ENCODE measurements at regions not wholly inside any gene's neighbourhood (a gene's known extent, or its start where the extent isn't known, plus 50 kb on each side); places are given as distances from the start of the nearest gene placed in this dataset.

GRCh38 chr13:91277013-91277676 is 70.3 kb upstream of the MIR17HG start:
- no peak for TF ChIP-seq POLR2A (IDR thresholded peaks at IDR 0.05)
- TF ChIP-seq CTCF (IDR thresholded peaks at IDR 0.05), result no peak
- Histone ChIP-seq H3K9me3 (no peaks in the 10 kb centered on the region), H3K27me3 (no peaks in the 10 kb centered on the region), H3K36me3 (no peaks in the 10 kb centered on the region), H3K27ac (no peak overlapping the region), H3K4me1 (no peaks in the 10 kb centered on the region), H3K4me3 (no peak overlapping the region)
- ATAC-seq (no peak), DNase-seq (no peak)
- intact Hi-C loops (cut with DNase I), result no loop called here
- WGBS (ENCODE audit: insufficient coverage, low coverage, low lambda C conversion rate, missing lambda C conversion rate), result 41% methylated on average over 5 of the region's 5 CpGs

GRCh38 chr13:91278291-91278690 is 69.2 kb upstream of the MIR17HG start:
- 42% methylated on average over 3 of the region's 3 CpGs for WGBS (ENCODE audit: insufficient coverage, low coverage, low lambda C conversion rate, missing lambda C conversion rate)
- Histone ChIP-seq H3K27me3 (no peaks in the 10 kb centered on the region), H3K4me3 (no peak overlapping the region)

GRCh38 chr13:91278888-91279287 is 68.6 kb upstream of the MIR17HG start:
- no peak for DNase-seq
- ATAC-seq, result no peak
- Histone ChIP-seq H3K4me3 (no peak overlapping the region), H3K4me1 (no peaks in the 10 kb centered on the region), H3K36me3 (no peaks in the 10 kb centered on the region), H3K9me3 (no peaks in the 10 kb centered on the region), H3K27ac (no peak overlapping the region), H3K27me3 (no peaks in the 10 kb centered on the region)
- WGBS (ENCODE audit: insufficient coverage, low coverage, low lambda C conversion rate, missing lambda C conversion rate), result 33% methylated on average over 2 of the region's 2 CpGs
- no peak for TF ChIP-seq POLR2A (IDR thresholded peaks at IDR 0.05)
- TF ChIP-seq CTCF (IDR thresholded peaks at IDR 0.05), result no peak
- intact Hi-C loops (cut with DNase I), result no loop called here

More at GRCh38 chr13:91278291-91278690, 69.2 kb upstream of the MIR17HG start:
- no peak for DNase-seq
- H3K4me1 ChIP-seq, result no peaks in the 10 kb centered on the region
- no peak overlapping the region for H3K27ac ChIP-seq
- no peaks in the 10 kb centered on the region for H3K36me3 ChIP-seq
- no peaks in the 10 kb centered on the region for H3K9me3 ChIP-seq
- TF ChIP-seq CTCF (IDR thresholded peaks at IDR 0.05), result no peak
- no peak for TF ChIP-seq POLR2A (IDR thresholded peaks at IDR 0.05)
- intact Hi-C loops (cut with DNase I), result no loop called here
- ATAC-seq, result no peak

- Histone ChIP-seq H3K9me3 (no peaks in the 10 kb centered on the region), H3K4me3 (no peak overlapping the region), H3K36me3 (no peaks in the 10 kb centered on the region), H3K27me3 (no peaks in the 10 kb centered on the region), H3K4me1 (no peaks in the 10 kb centered on the region), H3K27ac (no peak overlapping the region)
- no peak for DNase-seq
- ATAC-seq, result no peak
- 35% methylated on average over 2 of the region's 2 CpGs for WGBS (ENCODE audit: insufficient coverage, low coverage, low lambda C conversion rate, missing lambda C conversion rate)
- TF ChIP-seq POLR2A (IDR thresholded peaks at IDR 0.05) (no peak), CTCF (IDR thresholded peaks at IDR 0.05) (no peak)
- intact Hi-C loops (cut with DNase I), result no loop called here
Observed at GRCh38 chr13:91280801-91281200, 66.7 kb upstream of the MIR17HG start.
